Kidney tubule cell (primary cell): ENCODE measurements at regions not wholly inside any gene's neighbourhood (a gene's known extent, or its start where the extent isn't known, plus 50 kb on each side); places are given as distances from the start of the nearest gene placed in this dataset.
A peak's percentile ranks its signal among the peaks of the same experiment; 100 is the strongest.
"Not testable (repeated sequence)": the region's sequence is repeated elsewhere in the genome, so short reads cannot be mapped to it uniquely, and the experiment has no call there.

Experiments
- DNase-seq: peaks from one replicate; pipeline ENCODE4 v3.0.0-alpha.2; 2018; ENCODE audit warnings: low spot score

- no peak for DNase-seq
Observed at GRCh38 chr1:60664086-60664625, 418.2 kb upstream of the NFIA start.

- DNase-seq, result peak; percentile 25
Observed at GRCh38 chr1:60662486-60663044, 419.8 kb upstream of the NFIA start.

GRCh38 chr1:60657926-60658325 is 424.4 kb upstream of the NFIA start:
- DNase-seq, result peak; percentile 27

GRCh38 chr1:60655679-60656355 is 426.5 kb upstream of the NFIA start:
- DNase-seq, result no peak

- not testable (repeated sequence) for DNase-seq
Observed at GRCh38 chr1:60640033-60640551, 442.3 kb upstream of the NFIA start.

- DNase-seq, result no peak
Observed at GRCh38 chr1:60639287-60639686, 443.1 kb upstream of the NFIA start.

- DNase-seq, result no peak
Observed at GRCh38 chr1:60637651-60638050, 444.7 kb upstream of the NFIA start.

GRCh38 chr1:60636946-60637345 is 445.4 kb upstream of the NFIA start:
- DNase-seq, result no peak

GRCh38 chr1:60634106-60634505 is 448.3 kb upstream of the NFIA start:
- no peak for DNase-seq

- no peak for DNase-seq
Observed at GRCh38 chr1:60622486-60622885, 459.9 kb upstream of the NFIA start.

- DNase-seq, result no peak
Observed at GRCh38 chr1:60621368-60621851, 461.0 kb upstream of the NFIA start.

- no peak for DNase-seq
Observed at GRCh38 chr1:60620087-60620486, 462.3 kb upstream of the NFIA start.

- DNase-seq, result no peak
Observed at GRCh38 chr1:60619581-60619980, 462.8 kb upstream of the NFIA start.

- no peak for DNase-seq
Observed at GRCh38 chr1:60615666-60616065, 466.7 kb upstream of the NFIA start.

GRCh38 chr1:60612790-60613189 is 469.6 kb upstream of the NFIA start:
- DNase-seq, result no peak

GRCh38 chr1:60606921-60607320 is 475.4 kb upstream of the NFIA start:
- DNase-seq, result not testable (repeated sequence)

- no peak for DNase-seq
Observed at GRCh38 chr1:60600532-60600931, 481.8 kb upstream of the NFIA start.

- no peak for DNase-seq
Observed at GRCh38 chr1:60599574-60599973, 482.8 kb upstream of the NFIA start.

GRCh38 chr1:60598041-60598910 is 484.1 kb upstream of the NFIA start:
- no peak for DNase-seq

- DNase-seq, result peak; percentile 53
Observed at GRCh38 chr1:60596791-60597750, 485.3 kb upstream of the NFIA start.

GRCh38 chr1:60591583-60591982 is 490.8 kb upstream of the NFIA start:
- DNase-seq, result no peak
